CD14-positive monocyte (primary cell): ENCODE measurements at regions not wholly inside any gene's neighbourhood (a gene's known extent, or its start where the extent isn't known, plus 50 kb on each side); places are given as distances from the start of the nearest gene placed in this dataset.

Experiments
- DNase-seq, 3 donors: peaks; one replicate each; pipeline ENCODE4 v3.0.0-alpha.2; 2011 to 2022
- H2AFZ ChIP-seq: 2 replicates; pipeline ENCODE4 v1.6.0; 2012; ENCODE audit warnings: mild to moderate bottlenecking, low read depth, low read length, inconsistent platforms; ENCODE audit not compliant: insufficient read depth, poor library complexity, severe bottlenecking
- H3K27ac ChIP-seq, 2 donors: 1 replicate in 1 of 2; 2 replicates in 1 of 2; pipeline ENCODE4 v1.5.1; 2012 to 2013; ENCODE audit warnings: low read length in 2 of 2, control low read depth in 1 of 2, inconsistent platforms in 1 of 2, low read depth in 1 of 2, mild to moderate bottlenecking in 1 of 2
- H3K27me3 ChIP-seq, 2 donors: one replicate each; pipeline versions ENCODE4 v1.6.0 to v1.6.1; 2011 to 2013; ENCODE audit warnings: low read length in 2 of 2; ENCODE audit not compliant: control insufficient read depth in 2 of 2, insufficient read depth in 2 of 2
- H3K36me3 ChIP-seq, 2 donors: replicated peaks in 1 of 2; 1 replicate in 1 of 2; 2 replicates in 1 of 2; pipeline versions ENCODE4 v1.5.1 to v1.6.1; 2012 to 2013; ENCODE audit warnings: low read length in 2 of 2, control low read depth in 1 of 2, inconsistent platforms in 1 of 2, mild to moderate bottlenecking in 1 of 2; ENCODE audit not compliant: insufficient read depth in 2 of 2, control insufficient read depth in 1 of 2
- H3K4me1 ChIP-seq, 2 donors: 1 replicate in 1 of 2; 2 replicates in 1 of 2; pipeline versions ENCODE4 v1.5.1 to v1.6.1; 2012 to 2013; ENCODE audit warnings: low read length in 2 of 2, control low read depth in 1 of 2, inconsistent platforms in 1 of 2, mild to moderate bottlenecking in 1 of 2, moderate library complexity in 1 of 2; ENCODE audit not compliant: insufficient read depth in 2 of 2, control insufficient read depth in 1 of 2
- H3K4me2 ChIP-seq: replicated peaks from 2 replicates; pipeline ENCODE3; 2012; ENCODE audit warnings: low read length, moderate library complexity, mild to moderate bottlenecking; ENCODE audit not compliant: poor library complexity, severe bottlenecking; ENCODE audit errors: extremely low read depth
- H3K4me3 ChIP-seq, 3 experiments: fragments of 200-600 bp in 1 of 3; sonication (generic) in 1 of 3; replicated peaks in 1 of 3; 1 replicate in 2 of 3; 2 replicates in 1 of 3; pipeline ENCODE4 v1.5.1; 2011 to 2013; ENCODE audit warnings: low read length in 3 of 3, mild to moderate bottlenecking in 3 of 3, control low read depth in 2 of 3, low read depth in 2 of 3, inconsistent platforms in 1 of 3, moderate library complexity in 1 of 3
- H3K79me2 ChIP-seq: 2 replicates; pipeline ENCODE4 v1.6.0; 2012; ENCODE audit warnings: mild to moderate bottlenecking, control low read depth, inconsistent platforms, low read length, moderate library complexity; ENCODE audit not compliant: insufficient read depth
- H3K9ac ChIP-seq: 2 replicates; pipeline ENCODE4 v1.6.0; 2017; ENCODE audit warnings: low read length, mild to moderate bottlenecking; ENCODE audit not compliant: insufficient read depth, poor library complexity, severe bottlenecking
- H3K9me3 ChIP-seq, 2 donors: replicated peaks in 1 of 2; 1 replicate in 1 of 2; 2 replicates in 1 of 2; pipeline versions ENCODE4 v1.5.1 to v1.6.1; 2012 to 2013; ENCODE audit warnings: low read length in 2 of 2, control low read depth in 1 of 2; ENCODE audit not compliant: control insufficient read depth in 1 of 2, insufficient read depth in 1 of 2
- H4K20me1 ChIP-seq: 2 replicates; pipeline ENCODE4 v1.6.0; 2012; ENCODE audit warnings: mild to moderate bottlenecking, low read length, control low read depth, moderate library complexity; ENCODE audit not compliant: insufficient read depth
- H3K27ac Mint-ChIP-seq, 7 donors: one replicate each; pipeline ENCODE4 v1.8.0; 2020; ENCODE audit warnings: mild to moderate bottlenecking in 7 of 7, mixed read lengths in 7 of 7, moderate library complexity in 6 of 7, inconsistent platforms in 2 of 7
- H3K27me3 Mint-ChIP-seq, 3 donors: one replicate each; pipeline ENCODE4 v1.8.0; 2021 to 2022; ENCODE audit warnings: low read depth in 3 of 3, mild to moderate bottlenecking in 3 of 3, mixed read lengths in 3 of 3, moderate library complexity in 3 of 3, inconsistent platforms in 1 of 3
- H3K36me3 Mint-ChIP-seq, 2 donors: one replicate each; pipeline ENCODE4 v1.8.0; 2020; ENCODE audit warnings: mixed read lengths in 2 of 2, inconsistent platforms in 1 of 2, mild to moderate bottlenecking in 1 of 2
- H3K4me1 Mint-ChIP-seq: one replicate; pipeline ENCODE4 v1.8.0; 2020; ENCODE audit warnings: mild to moderate bottlenecking, mixed read lengths
- H3K4me3 Mint-ChIP-seq, 2 donors: one replicate each; pipeline ENCODE4 v1.8.0; 2020; ENCODE audit warnings: mild to moderate bottlenecking in 2 of 2, mixed read lengths in 2 of 2, moderate library complexity in 1 of 2
- H3K9me3 Mint-ChIP-seq, 7 donors: one replicate each; pipeline ENCODE4 v1.8.0; 2020 to 2022; ENCODE audit warnings: mixed read lengths in 7 of 7, mild to moderate bottlenecking in 6 of 7, moderate library complexity in 6 of 7, inconsistent platforms in 2 of 7
- WGBS: methylation state at CpG from one replicate; pipeline ENCODE4 v1.1.5; 2013; ENCODE audit warnings: missing lambda C conversion rate; ENCODE audit not compliant: insufficient coverage; 5-methylcytosine and 5-hydroxymethylcytosine counted together
- intact Hi-C, 2 donors: fragments of 100-400 bp; cut with micrococcal nuclease; formaldehyde crosslinking; loops; one replicate each; pipeline versions ENCODE4 v1.15.0 to v1.15.1; 2023
- TF ChIP-seq, protein P1 (sequence below): fragments of 200-600 bp; IDR thresholded peaks from one replicate; pipeline ENCODE4 v1.8.0; 2022; ENCODE audit warnings: antibody characterized with exemption, mild to moderate bottlenecking

DNA sequence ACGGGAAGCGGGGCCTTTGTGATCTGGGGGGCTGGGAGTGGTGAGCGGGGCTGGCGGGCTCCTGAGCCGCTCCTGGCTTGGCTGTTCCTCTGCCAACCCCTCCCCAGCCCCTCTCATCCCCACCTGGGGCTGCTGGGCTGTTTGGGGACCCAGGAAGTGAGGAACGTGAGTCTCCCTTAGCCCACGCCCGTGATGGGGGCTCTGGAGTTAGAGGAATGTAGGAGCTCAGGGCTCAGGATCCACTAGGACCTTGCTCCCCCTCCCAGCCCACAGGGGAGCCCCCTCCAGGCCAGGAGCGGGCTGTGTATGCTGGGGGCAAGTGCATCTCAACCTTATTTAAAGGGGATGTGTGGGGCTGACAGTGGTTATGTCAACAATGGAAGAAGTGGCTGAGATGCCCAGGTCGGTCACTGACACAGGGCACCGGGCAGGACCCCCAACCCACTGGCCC is 134.1 kb downstream of the URI1 start:
- H3K27me3 ChIP-seq, result no peaks in the 10 kb centered on the region
- H3K79me2 ChIP-seq, result no peaks in the 10 kb centered on the region
- H4K20me1 ChIP-seq, result no peaks in the 10 kb centered on the region
- DNase-seq, result no peak
- H2AFZ ChIP-seq, result no peak overlapping the region
- H3K4me3 Mint-ChIP-seq, result no peak overlapping the region
- H3K9me3 ChIP-seq, result no peaks in the 10 kb centered on the region
- H3K27me3 Mint-ChIP-seq, result peaks cover 1 to 10% (median 5%) of the 10 kb centered on the region in 3 donors
- no peaks in the 10 kb centered on the region for H3K36me3 Mint-ChIP-seq
- 67% methylated on average over 2 of the region's 11 CpGs for WGBS
- H3K27ac ChIP-seq, result no peak overlapping the region
- H3K27ac Mint-ChIP-seq, result no peak overlapping the region
- H3K4me1 Mint-ChIP-seq, result no peaks in the 10 kb centered on the region
- H3K9me3 Mint-ChIP-seq, result no peaks in the 10 kb centered on the region
- TF ChIP-seq, protein P1, sequence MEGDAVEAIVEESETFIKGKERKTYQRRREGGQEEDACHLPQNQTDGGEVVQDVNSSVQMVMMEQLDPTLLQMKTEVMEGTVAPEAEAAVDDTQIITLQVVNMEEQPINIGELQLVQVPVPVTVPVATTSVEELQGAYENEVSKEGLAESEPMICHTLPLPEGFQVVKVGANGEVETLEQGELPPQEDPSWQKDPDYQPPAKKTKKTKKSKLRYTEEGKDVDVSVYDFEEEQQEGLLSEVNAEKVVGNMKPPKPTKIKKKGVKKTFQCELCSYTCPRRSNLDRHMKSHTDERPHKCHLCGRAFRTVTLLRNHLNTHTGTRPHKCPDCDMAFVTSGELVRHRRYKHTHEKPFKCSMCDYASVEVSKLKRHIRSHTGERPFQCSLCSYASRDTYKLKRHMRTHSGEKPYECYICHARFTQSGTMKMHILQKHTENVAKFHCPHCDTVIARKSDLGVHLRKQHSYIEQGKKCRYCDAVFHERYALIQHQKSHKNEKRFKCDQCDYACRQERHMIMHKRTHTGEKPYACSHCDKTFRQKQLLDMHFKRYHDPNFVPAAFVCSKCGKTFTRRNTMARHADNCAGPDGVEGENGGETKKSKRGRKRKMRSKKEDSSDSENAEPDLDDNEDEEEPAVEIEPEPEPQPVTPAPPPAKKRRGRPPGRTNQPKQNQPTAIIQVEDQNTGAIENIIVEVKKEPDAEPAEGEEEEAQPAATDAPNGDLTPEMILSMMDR, result no peak
- H3K4me1 ChIP-seq, result no peaks in the 10 kb centered on the region
- no peak overlapping the region for H3K9ac ChIP-seq
- no peaks in the 10 kb centered on the region for H3K36me3 ChIP-seq
- no peak overlapping the region for H3K4me3 ChIP-seq
- intact Hi-C loops, result no loop called here
- H3K4me2 ChIP-seq, result no peak overlapping the region

DNA sequence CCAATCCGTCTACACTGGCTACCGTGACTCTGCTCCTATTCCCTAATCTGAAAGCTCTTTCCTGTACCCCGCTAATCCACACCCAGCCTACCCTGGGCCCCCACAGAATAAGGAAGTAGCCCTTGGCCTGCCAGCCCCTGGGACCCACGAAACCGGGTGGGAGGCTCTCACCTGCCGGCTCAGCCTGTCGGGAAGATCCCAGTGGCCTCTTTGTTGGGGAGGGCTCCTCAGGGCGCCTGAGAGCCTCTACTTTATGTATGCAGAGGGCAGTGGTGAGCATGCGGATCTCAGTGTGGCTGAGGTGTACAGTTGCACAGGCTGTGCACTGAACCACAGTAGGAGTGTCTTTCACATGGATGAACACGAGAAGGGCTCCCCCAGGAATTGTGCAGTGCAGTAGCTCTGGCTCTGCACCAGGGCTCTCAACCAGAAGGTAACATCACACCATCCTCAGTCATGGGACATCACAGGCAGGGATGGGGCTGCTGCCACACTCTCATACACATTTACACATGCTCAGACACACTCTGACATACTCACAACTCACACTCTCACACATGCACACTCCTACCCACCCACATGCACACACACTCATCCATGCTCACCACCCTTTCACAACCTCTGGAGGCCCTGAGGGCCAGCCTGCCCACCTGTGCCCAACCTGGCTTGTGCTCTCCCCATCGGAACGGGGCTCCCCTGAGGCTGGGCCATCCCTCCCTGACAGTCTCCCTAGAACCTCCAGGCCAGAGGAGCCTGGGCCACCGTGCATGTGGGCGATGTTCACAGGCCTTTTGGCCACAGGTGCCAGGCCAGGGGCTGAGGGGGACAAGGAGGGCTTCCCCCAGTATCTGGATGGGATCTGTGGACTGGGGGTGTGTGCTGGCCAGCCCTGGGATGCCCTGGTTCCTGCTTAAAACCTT is 135.0 kb downstream of the URI1 start:
- no peak overlapping the region for H3K4me2 ChIP-seq
- H3K27ac Mint-ChIP-seq, result no peak overlapping the region
- no peak for DNase-seq
- H3K9me3 Mint-ChIP-seq, result no peaks in the 10 kb centered on the region
- H2AFZ ChIP-seq, result no peak overlapping the region
- TF ChIP-seq, protein P1, result no peak
- no peaks in the 10 kb centered on the region for H3K36me3 Mint-ChIP-seq
- H3K27ac ChIP-seq, result no peak overlapping the region
- no peak overlapping the region for H3K9ac ChIP-seq
- 72% methylated on average over 8 of the region's 14 CpGs for WGBS
- peaks cover 5 to 10% (median 5%) of the 10 kb centered on the region in 3 donors for H3K27me3 Mint-ChIP-seq
- no peak overlapping the region for H3K4me3 ChIP-seq
- peak overlapping the region in 1 of 2 donors; percentile 40 for H3K4me3 Mint-ChIP-seq
- H3K27me3 ChIP-seq, result no peaks in the 10 kb centered on the region
- intact Hi-C loops, result no loop called here
- H4K20me1 ChIP-seq, result no peaks in the 10 kb centered on the region
- H3K36me3 ChIP-seq, result no peaks in the 10 kb centered on the region
- no peaks in the 10 kb centered on the region for H3K79me2 ChIP-seq
- no peaks in the 10 kb centered on the region for H3K4me1 Mint-ChIP-seq
- H3K4me1 ChIP-seq, result no peaks in the 10 kb centered on the region
- H3K9me3 ChIP-seq, result no peaks in the 10 kb centered on the region
